Suprapubic skin (tissue), 4 donors: ENCODE measurements at regions not wholly inside any gene's neighbourhood (a gene's known extent, or its start where the extent isn't known, plus 50 kb on each side); places are given as distances from the start of the nearest gene placed in this dataset.
"Not testable (repeated sequence)": the region's sequence is repeated elsewhere in the genome, so short reads cannot be mapped to it uniquely, and the experiment has no call there.

Source experiments
- DNase-seq, 2 donors: peaks; one replicate each; pipeline ENCODE4 v3.0.0-alpha.2; 2019; ENCODE audit warnings: low spot score in 2 of 2
- H3K27ac ChIP-seq: fragments of 200-600 bp; sonication (generic); one replicate; pipeline ENCODE4 v1.5.1; 2019
- H3K27me3 ChIP-seq: fragments of 200-600 bp; sonication (generic); one replicate; pipeline ENCODE4 v1.5.1; 2019
- H3K36me3 ChIP-seq: fragments of 200-600 bp; sonication (generic); one replicate; pipeline ENCODE4 v1.5.1; 2019
- H3K4me1 ChIP-seq: fragments of 200-600 bp; sonication (generic); one replicate; pipeline ENCODE4 v1.5.1; 2019
- H3K4me3 ChIP-seq: fragments of 200-600 bp; sonication (generic); one replicate; pipeline ENCODE4 v1.5.1; 2019; ENCODE audit warnings: mild to moderate bottlenecking
- H3K9me3 ChIP-seq: fragments of 200-600 bp; sonication (generic); one replicate; pipeline ENCODE4 v1.5.1; 2019
- WGBS: methylation state at CpG from one replicate; pipeline ENCODE4 v1.1.5; 2018; 5-methylcytosine and 5-hydroxymethylcytosine counted together

- H3K36me3 ChIP-seq, H3K27ac ChIP-seq, H3K9me3 ChIP-seq, DNase-seq, H3K4me1 ChIP-seq, H3K27me3 ChIP-seq, H3K4me3 ChIP-seq: not testable (repeated sequence)
- 86% methylated on average over 1 of the region's 1 CpG for WGBS
These were observed 221.9 kb downstream of the POTEH start for GRCh38 chr22:15911704-15912103.

DNA sequence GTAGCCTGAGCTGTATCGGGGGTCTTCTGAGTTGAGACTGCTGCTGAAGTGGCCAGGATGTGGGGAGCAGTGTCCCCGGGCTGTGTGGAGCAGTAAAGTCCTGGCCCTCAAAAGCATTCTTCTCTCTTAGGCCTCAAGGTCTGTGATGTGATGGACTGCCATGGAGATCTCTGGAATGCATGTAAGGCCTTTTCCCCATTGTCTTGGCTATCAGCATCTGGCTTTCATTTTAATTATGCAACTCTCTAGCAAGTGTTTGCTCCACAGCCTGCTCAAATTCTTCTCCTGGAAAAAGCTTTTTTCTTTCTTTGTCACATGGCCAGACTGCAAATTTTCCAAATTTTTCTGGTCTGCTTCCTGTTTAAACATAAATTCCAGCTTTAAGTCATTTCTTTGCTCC, 229.3 kb downstream of the POTEH start:
- WGBS, result no CpG with 5 or more reads among the region's 2 CpGs
- not testable (repeated sequence) for H3K4me3 ChIP-seq, H3K4me1 ChIP-seq

DNA sequence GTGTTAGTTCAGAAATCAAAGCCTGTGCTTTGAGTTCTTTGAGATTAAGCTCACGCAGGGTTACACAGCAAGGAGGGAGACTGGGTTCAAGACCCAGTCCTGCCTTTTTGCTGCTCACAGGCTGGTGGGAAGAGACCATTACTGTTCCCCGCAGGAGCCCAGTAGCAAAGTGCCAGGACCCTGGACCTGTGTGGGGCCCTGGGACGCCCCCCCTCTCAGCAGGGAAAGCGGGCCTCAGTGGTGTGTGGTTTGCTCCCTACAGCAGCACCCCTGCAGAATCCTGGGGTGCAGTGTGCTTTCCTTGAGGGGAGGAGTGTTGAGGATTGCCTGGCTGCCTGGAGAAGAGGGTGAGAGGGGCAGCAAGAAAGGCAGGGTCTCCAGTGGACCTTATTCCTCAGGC, 231.1 kb downstream of the POTEH start:
- not testable (repeated sequence) for DNase-seq, H3K27ac ChIP-seq, H3K4me3 ChIP-seq, H3K36me3 ChIP-seq, H3K27me3 ChIP-seq, H3K9me3 ChIP-seq, H3K4me1 ChIP-seq
- no CpG with 5 or more reads among the region's 4 CpGs for WGBS

More for the DNA sequence above, 229.3 kb downstream of the POTEH start:
- not testable (repeated sequence) for H3K27ac ChIP-seq, H3K27me3 ChIP-seq, H3K36me3 ChIP-seq, DNase-seq, H3K9me3 ChIP-seq

GRCh38 chr22:15922132-15922531, 232.3 kb downstream of the POTEH start:
- not testable (repeated sequence) for H3K27me3 ChIP-seq, DNase-seq, H3K4me3 ChIP-seq, H3K36me3 ChIP-seq, H3K4me1 ChIP-seq, H3K9me3 ChIP-seq, H3K27ac ChIP-seq

DNA sequence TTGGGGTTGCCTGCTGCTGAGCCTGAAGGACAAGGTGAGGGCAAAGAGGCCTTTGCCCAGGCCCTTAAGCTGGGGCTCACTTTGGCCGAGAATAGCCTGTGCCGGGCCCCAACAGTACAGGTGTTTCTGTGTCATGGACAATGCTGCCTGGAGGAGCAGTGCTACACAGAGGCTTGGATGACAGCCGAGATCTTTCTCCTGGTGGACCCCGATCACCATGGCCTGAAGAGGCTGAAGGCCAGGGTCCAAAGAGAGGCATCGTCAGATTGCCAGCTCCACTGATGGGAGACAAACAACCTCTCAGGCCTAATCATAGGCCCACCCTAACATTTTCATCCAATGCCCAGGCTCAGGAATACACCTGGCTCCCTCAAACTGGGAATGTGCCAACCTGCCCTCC, 232.8 kb downstream of the POTEH start:
- H3K27me3 ChIP-seq, H3K27ac ChIP-seq, H3K4me1 ChIP-seq, H3K36me3 ChIP-seq, H3K9me3 ChIP-seq, DNase-seq, H3K4me3 ChIP-seq: not testable (repeated sequence)
- WGBS, result no CpG with 5 or more reads among the region's 5 CpGs

- H3K27ac ChIP-seq, DNase-seq, H3K27me3 ChIP-seq, H3K4me3 ChIP-seq, H3K9me3 ChIP-seq, H3K4me1 ChIP-seq, H3K36me3 ChIP-seq: not testable (repeated sequence)
- 50% methylated on average over 1 of the region's 2 CpGs for WGBS
These were observed 235.0 kb downstream of the POTEH start for GRCh38 chr22:15924820-15925219.

- not testable (repeated sequence) for H3K4me1 ChIP-seq, H3K27ac ChIP-seq, H3K9me3 ChIP-seq, DNase-seq, H3K36me3 ChIP-seq, H3K27me3 ChIP-seq, H3K4me3 ChIP-seq
- WGBS, result 88% methylated on average over 4 of the region's 5 CpGs
These were observed 237.3 kb downstream of the POTEH start for GRCh38 chr22:15927172-15927571.
